OCI-LY7 (cell line): ENCODE measurements at regions not wholly inside any gene's neighbourhood (a gene's known extent, or its start where the extent isn't known, plus 50 kb on each side); places are given as distances from the start of the nearest gene placed in this dataset.

Experiments used
- BruUV-seq: library from RNA; stranded (reverse); fragments of 400-500 nt; replicated peaks from 2 replicates; lab custom pipeline; 2021; lab: Mats Ljungman, UMichigan
- CTCF ChIA-PET: fragments of 300-600 bp; sonication (Branson Sonifier 250); formaldehyde crosslinking; loops from one replicate; lab custom pipeline; 2022; ENCODE audit warnings: antibody characterized with exemption; ENCODE audit not compliant: unreplicated experiment; lab: Charles Lee
- POLR2A ChIA-PET: fragments of 300-600 bp; sonication (Branson Sonifier 250); formaldehyde crosslinking; loops from one replicate; lab custom pipeline; 2022; ENCODE audit warnings: antibody characterized with exemption; lab: Charles Lee
- DNase-seq: peaks from one replicate; pipeline ENCODE4 v3.0.0-alpha.2; 2015; ENCODE audit warnings: low spot score
- H2AFZ ChIP-seq: fragments of 200-600 bp; sonication (generic), shearing (Covaris generic); 2 replicates; pipeline ENCODE4 v1.6.1; 2014; ENCODE audit warnings: mild to moderate bottlenecking, antibody characterized with exemption, low read length, moderate library complexity
- H3K27ac ChIP-seq: fragments of 200-600 bp; sonication (generic); 2 replicates; pipeline ENCODE4 v1.5.1; 2014; ENCODE audit warnings: mixed run types, low read depth, mild to moderate bottlenecking, moderate library complexity, low read length, inconsistent platforms; ENCODE audit not compliant: poor library complexity, severe bottlenecking
- H3K36me3 ChIP-seq: fragments of 200-600 bp; sonication (generic); 2 replicates; pipeline ENCODE4 v1.6.1; 2014; ENCODE audit warnings: mild to moderate bottlenecking, antibody characterized with exemption, low read length, moderate library complexity, mixed read lengths; ENCODE audit not compliant: insufficient read depth
- H3K4me1 ChIP-seq: fragments of 200-600 bp; sonication (generic); 2 replicates; pipeline ENCODE4 v1.5.1; 2014; ENCODE audit warnings: mild to moderate bottlenecking, low read length; ENCODE audit not compliant: insufficient read depth, poor library complexity, severe bottlenecking
- H3K4me2 ChIP-seq: fragments of 200-600 bp; sonication (generic); 2 replicates; pipeline ENCODE4 v1.6.1; 2014; ENCODE audit warnings: mild to moderate bottlenecking, low read length
- H3K4me3 ChIP-seq: fragments of 200-600 bp; sonication (generic); 2 replicates; pipeline ENCODE4 v1.5.1; 2014; ENCODE audit warnings: mild to moderate bottlenecking, low read depth, low read length; ENCODE audit not compliant: poor library complexity, severe bottlenecking
- H3K79me2 ChIP-seq: fragments of 200-600 bp; sonication (generic); 2 replicates; pipeline ENCODE4 v1.6.1; 2016; ENCODE audit warnings: low read depth, mild to moderate bottlenecking, low read length, moderate library complexity, mixed read lengths; ENCODE audit not compliant: insufficient read depth
- H3K9me2 ChIP-seq: fragments of 200-600 bp; sonication (generic); 2 replicates; pipeline ENCODE4 v1.6.1; 2016; ENCODE audit warnings: mild to moderate bottlenecking, low read length, mixed read lengths; ENCODE audit not compliant: insufficient read depth
- H3K9me3 ChIP-seq: fragments of 200-600 bp; sonication (generic); 2 replicates; pipeline ENCODE4 v1.6.1; 2014; ENCODE audit warnings: mild to moderate bottlenecking, mixed run types, low read length, mixed read lengths
- H4K20me1 ChIP-seq: fragments of 200-600 bp; sonication (generic); 2 replicates; pipeline ENCODE4 v1.6.1; 2014; ENCODE audit warnings: mild to moderate bottlenecking, antibody characterized with exemption, low read length, moderate library complexity, mixed read lengths; ENCODE audit not compliant: insufficient read depth
- CTCF ChIP-seq: fragments of 200-600 bp; sonication (generic); conservative IDR thresholded peaks from 2 replicates; pipeline ENCODE4 v1.5.1; 2014; ENCODE audit warnings: mild to moderate bottlenecking, antibody characterized with exemption, low read length, moderate library complexity, mixed read lengths
- EZH2phosphoT487 ChIP-seq: fragments of 200-600 bp; sonication (generic); IDR thresholded peaks from 2 replicates; pipeline ENCODE4 v1.6.1; 2018; ENCODE audit warnings: low read depth, borderline replicate concordance, mild to moderate bottlenecking, mixed run types, antibody characterized with exemption, low read length, moderate library complexity, mixed read lengths
- intact Hi-C: fragments of 100-400 bp; cut with micrococcal nuclease; formaldehyde crosslinking; loops from one replicate; pipeline ENCODE4 v1.10.0; 2022; ENCODE audit not compliant: unreplicated experiment

DNA sequence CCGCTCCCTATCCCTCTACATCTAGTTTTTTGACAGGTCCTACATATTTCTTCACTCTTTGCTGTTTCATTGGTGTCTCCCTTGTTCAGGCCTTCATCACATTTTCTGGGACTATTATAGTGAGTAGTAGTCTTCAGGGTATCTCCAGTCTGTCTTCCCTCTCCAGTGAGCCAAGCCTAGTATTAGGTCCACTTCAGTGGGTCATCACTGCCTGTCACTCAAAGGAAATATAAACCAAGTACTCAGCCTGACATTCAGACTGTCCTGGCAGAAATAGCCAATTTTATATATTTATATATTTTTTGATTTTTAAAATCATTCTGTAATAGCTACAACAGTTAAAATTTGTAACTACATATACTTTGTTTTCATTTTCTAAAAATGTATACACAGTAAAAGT is 137.8 kb downstream of the CYB561 start:
- POLR2A ChIA-PET = interaction anchor here (0.6 kb wide), 1 partner anchor 37 kb away, joined by 3 read pairs; no protein-coding TSS in a partner anchor
- H4K20me1 ChIP-seq = no peaks in the 10 kb centered on the region
- H3K79me2 ChIP-seq = no peaks in the 10 kb centered on the region
- DNase-seq = no peak
- H3K9me3 ChIP-seq = no peaks in the 10 kb centered on the region
- no TSS peak for BruUV-seq
- no peaks in the 10 kb centered on the region for H3K36me3 ChIP-seq
- CTCF ChIA-PET = no interaction called here
- H3K4me1 ChIP-seq = no peaks in the 10 kb centered on the region
- no peak overlapping the region for H3K27ac ChIP-seq
- no peak overlapping the region for H3K4me3 ChIP-seq
- intact Hi-C loops = no loop called here
- no peak overlapping the region for H3K4me2 ChIP-seq
- no peaks in the 10 kb centered on the region for H3K9me2 ChIP-seq
- no peak for TF ChIP-seq CTCF
- TF ChIP-seq EZH2phosphoT487 = no peak
- no peak overlapping the region for H2AFZ ChIP-seq

DNA sequence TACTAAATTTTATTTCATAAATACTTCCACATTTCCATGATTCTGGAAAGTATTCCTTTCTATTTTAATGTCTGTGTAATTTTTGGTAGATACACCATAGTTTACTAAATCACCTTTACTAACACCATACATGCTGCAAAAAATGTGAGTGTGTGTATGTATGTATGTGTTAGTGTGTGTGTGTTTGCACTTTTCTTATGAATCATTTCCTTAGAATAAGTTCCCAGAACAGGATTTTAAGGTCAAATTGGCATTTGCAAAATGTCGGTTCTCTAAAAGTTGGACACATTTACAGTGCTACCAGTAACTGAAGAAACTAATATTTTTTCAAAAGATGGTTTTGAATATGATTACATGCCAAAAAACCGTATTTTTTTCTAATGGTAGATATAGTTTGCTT is 137.1 kb downstream of the CYB561 start:
- H3K36me3 ChIP-seq = no peaks in the 10 kb centered on the region
- no peaks in the 10 kb centered on the region for H3K79me2 ChIP-seq
- H3K27ac ChIP-seq = no peak overlapping the region
- TF ChIP-seq EZH2phosphoT487 (no peak), CTCF (no peak)
- ChIA-PET POLR2A (interaction anchor here (0.6 kb wide), 2 partner anchors 36 to 72 kb away, joined by 3 read pairs; no protein-coding TSS in a partner anchor), CTCF (no interaction called here)
- H3K4me2 ChIP-seq = no peak overlapping the region
- no peaks in the 10 kb centered on the region for H4K20me1 ChIP-seq
- H3K4me1 ChIP-seq = no peaks in the 10 kb centered on the region
- H3K9me3 ChIP-seq = no peaks in the 10 kb centered on the region
- H3K9me2 ChIP-seq = no peaks in the 10 kb centered on the region
- no TSS peak for BruUV-seq
- intact Hi-C loops = no loop called here
- H2AFZ ChIP-seq = no peak overlapping the region
- H3K4me3 ChIP-seq = no peak overlapping the region
- DNase-seq = no peak

GRCh38 chr17:63311416-63311937 is 134.6 kb downstream of the CYB561 start:
- Histone ChIP-seq H3K4me1 (no peaks in the 10 kb centered on the region), H2AFZ (no peak overlapping the region), H3K36me3 (no peaks in the 10 kb centered on the region), H4K20me1 (no peaks in the 10 kb centered on the region), H3K27ac (no peak overlapping the region), H3K79me2 (no peaks in the 10 kb centered on the region), H3K4me2 (no peak overlapping the region), H3K4me3 (no peak overlapping the region), H3K9me2 (no peaks in the 10 kb centered on the region), H3K9me3 (no peaks in the 10 kb centered on the region)
- no TSS peak for BruUV-seq
- intact Hi-C loops = no loop called here
- DNase-seq = no peak
- TF ChIP-seq EZH2phosphoT487 (no peak), CTCF (no peak)
- ChIA-PET POLR2A (no interaction called here), CTCF (no interaction called here)
